Vagina (tissue), 2 donors: ENCODE measurements at regions not wholly inside any gene's neighbourhood (a gene's known extent, or its start where the extent isn't known, plus 50 kb on each side); places are given as distances from the start of the nearest gene placed in this dataset.

Experiments
- POLR2A ChIP-seq, 2 donors: fragments of 450-650 bp; IDR thresholded peaks; one replicate each; pipeline ENCODE4 v1.6.1; 2017; ENCODE audit warnings: antibody characterized with exemption in 2 of 2, mild to moderate bottlenecking in 2 of 2, moderate library complexity in 2 of 2
- POLR2AphosphoS5 ChIP-seq, 2 donors: sonication (generic); formaldehyde crosslinking; IDR thresholded peaks; one replicate each; pipeline ENCODE4 v1.9.0; 2017; ENCODE audit warnings: antibody characterized with exemption in 2 of 2, mild to moderate bottlenecking in 2 of 2, low read depth in 1 of 2; ENCODE audit not compliant: insufficient read depth in 1 of 2
- TF ChIP-seq, protein P1 (sequence below), 3 experiments: fragments of 450-650 bp in 2 of 3; fragments of 200-600 bp in 1 of 3; sonication (generic) in 1 of 3; IDR thresholded peaks; one replicate each; pipeline ENCODE4 v1.5.1; 2017 to 2019; ENCODE audit warnings: antibody characterized with exemption in 3 of 3, mild to moderate bottlenecking in 2 of 3, moderate library complexity in 2 of 3

DNA sequence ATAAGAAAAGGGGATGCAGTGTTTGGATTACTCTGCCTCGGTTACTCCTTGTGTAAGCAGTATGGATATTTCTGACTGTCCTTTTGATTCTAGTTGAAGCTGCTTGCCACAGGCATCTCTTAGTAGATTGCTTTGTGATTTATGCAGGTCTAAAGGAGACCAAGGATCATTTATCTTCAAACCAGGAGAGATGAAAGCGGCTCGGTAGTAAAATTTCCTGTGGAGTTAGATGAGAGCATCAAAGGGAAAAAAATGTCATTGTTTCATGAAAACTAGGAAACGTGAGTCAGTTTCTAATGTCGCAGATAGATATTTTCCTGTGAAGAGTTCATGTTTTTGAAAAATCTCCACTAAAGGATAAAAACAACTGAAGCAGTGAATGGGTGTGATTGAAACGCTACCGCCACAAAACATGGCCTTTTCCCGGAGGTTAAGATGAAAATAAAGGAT, 254.0 kb upstream of the TBL1XR1 start:
- TF ChIP-seq, protein P1, sequence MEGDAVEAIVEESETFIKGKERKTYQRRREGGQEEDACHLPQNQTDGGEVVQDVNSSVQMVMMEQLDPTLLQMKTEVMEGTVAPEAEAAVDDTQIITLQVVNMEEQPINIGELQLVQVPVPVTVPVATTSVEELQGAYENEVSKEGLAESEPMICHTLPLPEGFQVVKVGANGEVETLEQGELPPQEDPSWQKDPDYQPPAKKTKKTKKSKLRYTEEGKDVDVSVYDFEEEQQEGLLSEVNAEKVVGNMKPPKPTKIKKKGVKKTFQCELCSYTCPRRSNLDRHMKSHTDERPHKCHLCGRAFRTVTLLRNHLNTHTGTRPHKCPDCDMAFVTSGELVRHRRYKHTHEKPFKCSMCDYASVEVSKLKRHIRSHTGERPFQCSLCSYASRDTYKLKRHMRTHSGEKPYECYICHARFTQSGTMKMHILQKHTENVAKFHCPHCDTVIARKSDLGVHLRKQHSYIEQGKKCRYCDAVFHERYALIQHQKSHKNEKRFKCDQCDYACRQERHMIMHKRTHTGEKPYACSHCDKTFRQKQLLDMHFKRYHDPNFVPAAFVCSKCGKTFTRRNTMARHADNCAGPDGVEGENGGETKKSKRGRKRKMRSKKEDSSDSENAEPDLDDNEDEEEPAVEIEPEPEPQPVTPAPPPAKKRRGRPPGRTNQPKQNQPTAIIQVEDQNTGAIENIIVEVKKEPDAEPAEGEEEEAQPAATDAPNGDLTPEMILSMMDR (IDR thresholded peaks at IDR 0.05): no peak
- TF ChIP-seq POLR2AphosphoS5 (IDR thresholded peaks at IDR 0.05; ENCODE audit: insufficient read depth in 1 of 2, low read depth in 1 of 2): no peak
- TF ChIP-seq POLR2A (IDR thresholded peaks at IDR 0.05): no peak
